B cell (primary cell): ENCODE measurements at regions not wholly inside any gene's neighbourhood (a gene's known extent, or its start where the extent isn't known, plus 50 kb on each side); places are given as distances from the start of the nearest gene placed in this dataset.

Experiments used
- ATAC-seq: fragments of 200-7000 bp; cut with Tn5 transposase; one replicate; pipeline ENCODE4 v1.10.0; 2021; ENCODE audit warnings: low read depth, mild to moderate bottlenecking, moderate number of reproducible peaks, moderate library complexity
- CTCF ChIA-PET: fragments of 350-600 bp; sonication (Branson Sonifier 250); formaldehyde crosslinking; loops from one replicate; lab custom pipeline; 2021; ENCODE audit warnings: antibody characterized with exemption, inconsistent platforms; lab: Charles Lee
- POLR2A ChIA-PET: fragments of 350-600 bp; sonication (Branson Sonifier 250); formaldehyde crosslinking; loops from one replicate; lab custom pipeline; 2021; ENCODE audit warnings: antibody characterized with exemption; lab: Charles Lee
- DNase-seq: peaks from one replicate; pipeline ENCODE4 v3.0.0; 2013
- H2AFZ ChIP-seq: 2 replicates; pipeline ENCODE4 v1.6.1; 2012; ENCODE audit warnings: mild to moderate bottlenecking, low read depth, low read length; ENCODE audit not compliant: insufficient read depth, poor library complexity, severe bottlenecking
- H3K27ac ChIP-seq, 2 donors: 1 replicate in 1 of 2; 2 replicates in 1 of 2; pipeline ENCODE4 v1.5.1; 2012 to 2013; ENCODE audit warnings: low read length in 2 of 2, mild to moderate bottlenecking in 2 of 2, moderate library complexity in 1 of 2
- H3K27me3 ChIP-seq, 4 experiments: fragments of 200-600 bp in 1 of 4; sonication (generic) in 1 of 4; replicated peaks in 1 of 4; 1 replicate in 2 of 4; 2 replicates in 2 of 4; pipeline versions ENCODE4 v1.6.1 to v1.7.0; 2013 to 2016; ENCODE audit warnings: low read length in 3 of 4, mild to moderate bottlenecking in 2 of 4, mixed read lengths in 1 of 4, moderate library complexity in 1 of 4; ENCODE audit not compliant: insufficient read depth in 4 of 4, control insufficient read depth in 3 of 4; ENCODE audit errors: control extremely low read depth in 1 of 4
- H3K36me3 ChIP-seq, 2 experiments: replicated peaks in 1 of 2; 1 replicate in 1 of 2; 2 replicates in 1 of 2; pipeline versions ENCODE4 v1.6.1 to v1.7.1; 2013; ENCODE audit warnings: low read length in 1 of 2; ENCODE audit not compliant: insufficient read depth in 2 of 2, control insufficient read depth in 1 of 2; ENCODE audit errors: control extremely low read depth in 1 of 2, extremely low read depth in 1 of 2
- H3K4me1 ChIP-seq, 2 donors: fragments of 200-600 bp in 1 of 2; sonication (generic) in 1 of 2; 1 replicate in 1 of 2; 2 replicates in 1 of 2; pipeline versions ENCODE4 v1.5.1 to v1.6.1; 2013 to 2017; ENCODE audit warnings: low read length in 2 of 2; ENCODE audit not compliant: control insufficient read depth in 2 of 2, insufficient read depth in 2 of 2
- H3K4me2 ChIP-seq: replicated peaks from 2 replicates; pipeline ENCODE3; 2012; ENCODE audit warnings: mild to moderate bottlenecking, low read depth, low read length; ENCODE audit not compliant: poor library complexity, severe bottlenecking
- H3K4me3 ChIP-seq, 5 experiments: fragments of 200-600 bp in 1 of 5; sonication (generic) in 1 of 5; 1 replicate in 3 of 5; 2 replicates in 2 of 5; pipeline versions ENCODE4 v1.5.1 to v1.7.0; 2011 to 2016; ENCODE audit warnings: low read length in 4 of 5, mild to moderate bottlenecking in 4 of 5, low read depth in 2 of 5, control low read depth in 1 of 5, moderate library complexity in 1 of 5; ENCODE audit not compliant: insufficient read depth in 1 of 5; ENCODE audit errors: control extremely low read depth in 1 of 5, extremely low read depth in 1 of 5
- H3K79me2 ChIP-seq: fragments of 200-600 bp; sonication (generic); one replicate; pipeline ENCODE4 v1.6.0; 2016; ENCODE audit warnings: low read length; ENCODE audit not compliant: control insufficient read depth, insufficient read depth
- H3K9ac ChIP-seq: fragments of 200-600 bp; sonication (generic); 2 replicates; pipeline ENCODE4 v1.6.1; 2017; ENCODE audit warnings: mild to moderate bottlenecking, low read length, moderate library complexity
- H3K9me3 ChIP-seq, 3 donors: one replicate each; pipeline versions ENCODE4 v1.6.1 to v1.7.1; 2013; ENCODE audit warnings: low read length in 2 of 3; ENCODE audit not compliant: control insufficient read depth in 2 of 3, insufficient read depth in 1 of 3; ENCODE audit errors: control extremely low read depth in 1 of 3
- H4K20me1 ChIP-seq: 2 replicates; pipeline ENCODE4 v1.6.0; 2012; ENCODE audit warnings: mild to moderate bottlenecking, low read length; ENCODE audit not compliant: insufficient read depth, control insufficient read depth, poor library complexity, severe bottlenecking
- H3K27ac Mint-ChIP-seq: one replicate; pipeline ENCODE4 v1.8.0; 2021; ENCODE audit warnings: mixed read lengths
- H3K27me3 Mint-ChIP-seq: one replicate; pipeline ENCODE4 v1.8.0; 2021; ENCODE audit warnings: mixed read lengths
- H3K4me1 Mint-ChIP-seq: one replicate; pipeline ENCODE4 v1.8.0; 2021; ENCODE audit warnings: mixed read lengths
- H3K4me3 Mint-ChIP-seq: one replicate; pipeline ENCODE4 v1.8.0; 2021; ENCODE audit warnings: mixed read lengths
- H3K9me3 Mint-ChIP-seq: one replicate; pipeline ENCODE4 v1.8.0; 2022; ENCODE audit warnings: mixed read lengths; ENCODE audit not compliant: insufficient read depth
- CTCF ChIP-seq: fragments of 200-600 bp; IDR thresholded peaks from one replicate; pipeline ENCODE4 v1.8.0; 2022; ENCODE audit warnings: antibody characterized with exemption, mild to moderate bottlenecking
- EZH2 ChIP-seq: IDR thresholded peaks from 2 replicates; pipeline ENCODE4 v1.6.1; 2012; ENCODE audit warnings: borderline replicate concordance, low read depth, mild to moderate bottlenecking, moderate library complexity, low read length; ENCODE audit not compliant: insufficient read depth, poor library complexity, severe bottlenecking
- WGBS: methylation state at CpG from one replicate; pipeline ENCODE4 v1.1.5; 2013; ENCODE audit warnings: missing lambda C conversion rate; ENCODE audit not compliant: insufficient coverage; 5-methylcytosine and 5-hydroxymethylcytosine counted together
- intact Hi-C: fragments of 100-400 bp; cut with micrococcal nuclease; formaldehyde crosslinking; loops from one replicate; pipeline ENCODE4 v1.10.0; 2022

- no peak for TF ChIP-seq EZH2
- TF ChIP-seq CTCF, result no peak
- no peak overlapping the region for H3K27ac ChIP-seq
- peaks cover 45 to 51% of the 10 kb centered on the region in 2 donors for H3K4me1 ChIP-seq
- ChIA-PET CTCF (no interaction called here), POLR2A (no interaction called here)
- no peak overlapping the region for H3K4me3 ChIP-seq
- WGBS, result 64% methylated on average over 4 of the region's 8 CpGs
- H3K79me2 ChIP-seq, result no peaks in the 10 kb centered on the region
- peak overlapping the region; percentile 34 for H3K27ac Mint-ChIP-seq
- peaks cover 59% of the 10 kb centered on the region for H3K4me1 Mint-ChIP-seq
- intact Hi-C loops, result no loop called here
- H3K27me3 Mint-ChIP-seq, result no peaks in the 10 kb centered on the region
- H2AFZ ChIP-seq, result no peak overlapping the region
- no peaks in the 10 kb centered on the region for H3K9me3 ChIP-seq
- H3K4me2 ChIP-seq, result no peak overlapping the region
- no peaks in the 10 kb centered on the region for H3K36me3 ChIP-seq
- H3K27me3 ChIP-seq, result no peaks in the 10 kb centered on the region
- DNase-seq (no peak), ATAC-seq (no peak)
- no peaks in the 10 kb centered on the region for H3K9me3 Mint-ChIP-seq
- H3K9ac ChIP-seq, result no peak overlapping the region
- no peak overlapping the region for H3K4me3 Mint-ChIP-seq
- no peaks in the 10 kb centered on the region for H4K20me1 ChIP-seq
These were observed 268.3 kb downstream of the UACA start for GRCh38 chr15:70494852-70495571.

- DNase-seq, result no peak
- CTCF ChIA-PET, result no interaction called here
- no peak overlapping the region for H3K27ac Mint-ChIP-seq
These were observed 268.9 kb downstream of the UACA start for GRCh38 chr15:70494517-70494851.

More at GRCh38 chr15:70494517-70494851, 268.9 kb downstream of the UACA start:
- H3K27me3 Mint-ChIP-seq, result no peaks in the 10 kb centered on the region
- no CpG with 5 or more reads among the region's 4 CpGs for WGBS
- no peak for ATAC-seq
- Histone ChIP-seq H3K4me1 (peaks cover 45 to 51% of the 10 kb centered on the region in 2 donors), H3K9ac (no peak overlapping the region), H3K27ac (no peak overlapping the region), H3K4me3 (no peak overlapping the region), H3K79me2 (no peaks in the 10 kb centered on the region), H3K9me3 (no peaks in the 10 kb centered on the region), H3K4me2 (no peak overlapping the region), H4K20me1 (no peaks in the 10 kb centered on the region), H2AFZ (no peak overlapping the region), H3K27me3 (no peaks in the 10 kb centered on the region), H3K36me3 (no peaks in the 10 kb centered on the region)
- H3K9me3 Mint-ChIP-seq, result no peaks in the 10 kb centered on the region
- POLR2A ChIA-PET, result no interaction called here
- peaks cover 59% of the 10 kb centered on the region for H3K4me1 Mint-ChIP-seq
- H3K4me3 Mint-ChIP-seq, result no peak overlapping the region
- TF ChIP-seq CTCF, result no peak
- TF ChIP-seq EZH2, result no peak
- intact Hi-C loops, result no loop called here
